Loucy (cell line): ENCODE measurements at regions not wholly inside any gene's neighbourhood (a gene's known extent, or its start where the extent isn't known, plus 50 kb on each side); places are given as distances from the start of the nearest gene placed in this dataset.
"Not testable (repeated sequence)": the region's sequence is repeated elsewhere in the genome, so short reads cannot be mapped to it uniquely, and the experiment has no call there.

Experiments
- H2AFZ ChIP-seq: fragments of 200-600 bp; sonication (generic); 2 replicates; pipeline ENCODE4 v1.6.0; 2016; ENCODE audit warnings: antibody characterized with exemption, mild to moderate bottlenecking, low read length, moderate library complexity
- H3F3A ChIP-seq: fragments of 200-600 bp; 2 replicates; pipeline ENCODE4 v1.6.0; 2016; ENCODE audit warnings: antibody characterized with exemption, low read depth, mild to moderate bottlenecking
- H3K27me3 ChIP-seq: fragments of 200-600 bp; sonication (generic); 2 replicates; pipeline ENCODE4 v1.6.1; 2014; ENCODE audit warnings: low read length, mild to moderate bottlenecking; ENCODE audit not compliant: insufficient read depth, poor library complexity, severe bottlenecking
- H3K36me3 ChIP-seq: fragments of 200-600 bp; sonication (generic); 2 replicates; pipeline ENCODE4 v1.6.1; 2016; ENCODE audit warnings: low read length; ENCODE audit not compliant: insufficient read depth
- H3K4me1 ChIP-seq: fragments of 200-600 bp; sonication (generic); 2 replicates; pipeline ENCODE4 v1.5.1; 2014; ENCODE audit warnings: low read length, mild to moderate bottlenecking; ENCODE audit not compliant: insufficient read depth, poor library complexity, severe bottlenecking
- H3K4me2 ChIP-seq: fragments of 200-600 bp; sonication (generic); 2 replicates; pipeline ENCODE4 v1.6.0; 2014; ENCODE audit warnings: antibody characterized with exemption, low read length, low read depth, mild to moderate bottlenecking; ENCODE audit not compliant: poor library complexity, severe bottlenecking
- H3K4me3 ChIP-seq: fragments of 200-600 bp; sonication (generic); 2 replicates; pipeline ENCODE4 v1.5.1; 2014; ENCODE audit warnings: low read length, mild to moderate bottlenecking, mixed read lengths; ENCODE audit not compliant: poor library complexity, severe bottlenecking
- H3K79me2 ChIP-seq: fragments of 200-600 bp; sonication (generic); 2 replicates; pipeline ENCODE4 v1.6.1; 2014; ENCODE audit warnings: low read length; ENCODE audit not compliant: insufficient read depth
- H3K9ac ChIP-seq: fragments of 200-600 bp; sonication (generic); 2 replicates; pipeline ENCODE4 v1.6.0; 2014; ENCODE audit warnings: mild to moderate bottlenecking, low read depth, low read length, moderate library complexity; ENCODE audit not compliant: poor library complexity, severe bottlenecking
- H3K9me2 ChIP-seq: fragments of 200-600 bp; sonication (generic); replicated peaks from 2 replicates; pipeline ENCODE4 v1.6.1; 2016; ENCODE audit warnings: low read depth, low read length, mixed read lengths
- H3K9me3 ChIP-seq: fragments of 200-600 bp; sonication (generic); 2 replicates; pipeline ENCODE4 v1.6.1; 2014; ENCODE audit warnings: mild to moderate bottlenecking, antibody characterized with exemption, low read length, low read depth; ENCODE audit not compliant: insufficient read depth
- H4K20me1 ChIP-seq: fragments of 200-600 bp; sonication (generic); 2 replicates; pipeline ENCODE4 v1.6.0; 2014; ENCODE audit warnings: antibody characterized with exemption, low read length, mild to moderate bottlenecking; ENCODE audit not compliant: insufficient read depth, poor library complexity, severe bottlenecking
- EZH2phosphoT487 ChIP-seq: fragments of 200-600 bp; IDR thresholded peaks from 2 replicates; pipeline ENCODE4 v1.6.1; 2018; ENCODE audit warnings: antibody characterized with exemption, mild to moderate bottlenecking, moderate library complexity, borderline replicate concordance
- TF ChIP-seq, protein P1 (sequence below): fragments of 200-600 bp; sonication (generic); conservative IDR thresholded peaks from 2 replicates; pipeline ENCODE4 v1.5.1; 2014; ENCODE audit warnings: mild to moderate bottlenecking, antibody characterized with exemption, low read length

DNA sequence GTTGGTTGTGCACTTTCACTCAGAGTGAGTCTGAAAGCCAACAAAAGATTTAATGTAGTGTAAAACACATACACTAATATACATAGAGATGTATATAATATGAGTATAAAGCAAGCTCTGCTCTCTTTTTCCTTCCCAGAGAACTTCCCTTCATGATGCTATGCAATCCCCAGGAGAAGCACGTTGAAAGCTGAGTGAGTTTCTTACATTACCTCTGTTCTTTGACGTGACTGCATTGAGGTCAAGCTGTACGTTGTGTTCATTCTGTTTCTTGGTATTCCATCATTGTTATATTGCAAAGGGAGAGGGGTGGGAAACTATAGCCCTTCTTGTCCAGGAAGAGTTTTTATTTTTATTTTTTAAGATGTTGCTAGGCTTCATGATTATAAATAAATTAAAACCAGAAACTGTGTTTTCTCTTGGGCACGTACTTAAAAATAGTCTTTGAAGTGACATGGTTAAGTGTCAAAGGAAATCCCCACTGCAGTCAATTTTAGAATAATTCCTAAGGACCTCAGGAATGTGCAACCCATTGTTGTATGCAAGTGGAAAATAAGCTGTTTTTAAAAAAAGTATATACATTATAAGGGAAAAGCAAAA, 651.0 kb downstream of the CD109 start:
- Histone ChIP-seq H3K79me2 (no peaks in the 10 kb centered on the region), H3K36me3 (no peaks in the 10 kb centered on the region), H3K4me3 (no peak overlapping the region), H3K4me2 (no peak overlapping the region), H3K4me1 (no peaks in the 10 kb centered on the region), H3K9me3 (no peaks in the 10 kb centered on the region), H3F3A (no peaks in the 10 kb centered on the region), H3K27me3 (no peaks in the 10 kb centered on the region), H3K9me2 (no peaks in the 10 kb centered on the region), H4K20me1 (no peaks in the 10 kb centered on the region), H3K9ac (no peak overlapping the region), H2AFZ (no peak overlapping the region)
- TF ChIP-seq, protein P1, sequence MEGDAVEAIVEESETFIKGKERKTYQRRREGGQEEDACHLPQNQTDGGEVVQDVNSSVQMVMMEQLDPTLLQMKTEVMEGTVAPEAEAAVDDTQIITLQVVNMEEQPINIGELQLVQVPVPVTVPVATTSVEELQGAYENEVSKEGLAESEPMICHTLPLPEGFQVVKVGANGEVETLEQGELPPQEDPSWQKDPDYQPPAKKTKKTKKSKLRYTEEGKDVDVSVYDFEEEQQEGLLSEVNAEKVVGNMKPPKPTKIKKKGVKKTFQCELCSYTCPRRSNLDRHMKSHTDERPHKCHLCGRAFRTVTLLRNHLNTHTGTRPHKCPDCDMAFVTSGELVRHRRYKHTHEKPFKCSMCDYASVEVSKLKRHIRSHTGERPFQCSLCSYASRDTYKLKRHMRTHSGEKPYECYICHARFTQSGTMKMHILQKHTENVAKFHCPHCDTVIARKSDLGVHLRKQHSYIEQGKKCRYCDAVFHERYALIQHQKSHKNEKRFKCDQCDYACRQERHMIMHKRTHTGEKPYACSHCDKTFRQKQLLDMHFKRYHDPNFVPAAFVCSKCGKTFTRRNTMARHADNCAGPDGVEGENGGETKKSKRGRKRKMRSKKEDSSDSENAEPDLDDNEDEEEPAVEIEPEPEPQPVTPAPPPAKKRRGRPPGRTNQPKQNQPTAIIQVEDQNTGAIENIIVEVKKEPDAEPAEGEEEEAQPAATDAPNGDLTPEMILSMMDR = no peak

DNA sequence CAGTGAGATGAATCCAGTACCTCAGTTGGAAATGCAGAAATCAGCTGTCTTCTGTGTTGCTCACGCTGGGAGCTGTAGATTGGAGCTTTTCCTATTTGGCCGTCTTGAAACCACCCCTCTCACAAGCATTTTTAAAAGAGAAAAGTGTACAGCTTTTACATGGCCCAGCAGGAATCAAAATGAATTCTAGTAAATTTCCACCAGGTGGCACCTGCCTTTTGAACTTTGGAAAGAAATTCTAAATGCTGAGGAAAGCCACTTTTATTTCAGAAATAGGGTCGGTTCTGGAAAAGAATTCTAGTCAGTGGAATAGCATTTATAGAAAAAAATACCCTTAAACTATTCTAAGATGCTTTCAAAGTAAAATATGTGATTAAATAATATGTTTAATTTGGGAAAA, 647.8 kb downstream of the CD109 start:
- Histone ChIP-seq H3K36me3 (no peaks in the 10 kb centered on the region), H3K9me3 (no peaks in the 10 kb centered on the region), H3K9ac (no peak overlapping the region), H2AFZ (no peak overlapping the region), H3K79me2 (no peaks in the 10 kb centered on the region), H3F3A (no peaks in the 10 kb centered on the region), H3K4me3 (no peak overlapping the region), H4K20me1 (no peaks in the 10 kb centered on the region), H3K4me1 (no peaks in the 10 kb centered on the region), H3K4me2 (no peak overlapping the region), H3K9me2 (no peaks in the 10 kb centered on the region), H3K27me3 (no peaks in the 10 kb centered on the region)
- TF ChIP-seq, protein P1 = 0 out of 2 replicates have a peak, but pooled peaks have one; percentile 13
- no peak for TF ChIP-seq EZH2phosphoT487

DNA sequence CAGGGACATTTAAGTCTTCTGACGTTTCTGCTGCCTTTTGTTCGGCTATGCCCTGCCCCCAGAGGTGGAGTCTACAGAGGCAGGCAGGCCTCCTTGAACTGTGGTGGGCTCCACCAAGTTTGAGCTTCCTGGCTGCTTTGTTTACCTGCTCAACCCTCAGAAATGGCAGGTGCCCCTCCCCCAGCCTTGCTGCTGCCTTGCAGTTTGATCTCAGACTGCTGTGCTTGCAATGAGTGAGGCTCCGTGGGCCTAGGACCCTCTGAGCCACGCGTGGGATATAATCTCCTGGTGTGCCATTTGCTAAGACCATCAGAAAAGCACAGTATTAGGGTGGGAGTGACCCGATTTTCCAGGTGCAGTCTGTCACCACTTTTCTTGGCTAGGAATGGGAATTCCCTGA, 647.3 kb downstream of the CD109 start:
- not testable (repeated sequence) for H3K27me3 ChIP-seq, H3K4me1 ChIP-seq, H4K20me1 ChIP-seq, H3F3A ChIP-seq, H3K4me2 ChIP-seq, H3K9me3 ChIP-seq, H3K4me3 ChIP-seq, H2AFZ ChIP-seq, H3K79me2 ChIP-seq, H3K9me2 ChIP-seq, H3K9ac ChIP-seq, H3K36me3 ChIP-seq

DNA sequence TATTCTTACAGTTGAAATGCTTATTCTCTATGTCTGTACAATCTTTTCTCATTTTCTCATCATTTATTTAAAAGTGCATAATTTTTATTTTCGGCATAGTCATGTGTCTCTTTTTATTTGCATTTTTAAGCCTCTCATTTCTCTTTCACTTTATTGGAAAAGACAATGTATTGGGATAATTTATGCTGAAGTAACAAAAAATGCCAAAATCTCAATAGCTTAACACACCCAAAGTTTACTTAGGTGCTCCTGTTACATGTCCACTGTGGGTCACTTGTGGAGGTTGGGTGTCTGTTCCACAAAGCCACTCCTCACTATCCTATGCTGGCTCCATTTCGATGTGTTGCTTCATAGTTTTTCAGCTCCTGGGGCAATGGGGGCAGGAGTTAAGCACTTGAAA, 638.7 kb downstream of the CD109 start:
- H3K9me2 ChIP-seq = no peaks in the 10 kb centered on the region
- H3K4me2 ChIP-seq = no peak overlapping the region
- H3K36me3 ChIP-seq = no peaks in the 10 kb centered on the region
- H3K4me1 ChIP-seq = no peaks in the 10 kb centered on the region
- H3K27me3 ChIP-seq = no peaks in the 10 kb centered on the region
- H4K20me1 ChIP-seq = no peaks in the 10 kb centered on the region
- no peak overlapping the region for H3K9ac ChIP-seq
- H3F3A ChIP-seq = no peaks in the 10 kb centered on the region
- no peaks in the 10 kb centered on the region for H3K79me2 ChIP-seq
- H3K9me3 ChIP-seq = no peaks in the 10 kb centered on the region
- H2AFZ ChIP-seq = no peak overlapping the region
- H3K4me3 ChIP-seq = no peak overlapping the region
- TF ChIP-seq EZH2phosphoT487 = no peak
- TF ChIP-seq, protein P1 = no peak
